Esophagus muscularis mucosa (tissue), 4 donors: ENCODE measurements at regions not wholly inside any gene's neighbourhood (a gene's known extent, or its start where the extent isn't known, plus 50 kb on each side); places are given as distances from the start of the nearest gene placed in this dataset.

ENCODE experiments used
- DNase-seq: peaks from one replicate; pipeline ENCODE4 v3.0.0-alpha.2; 2017; ENCODE audit errors: extremely low spot score
- H3K27ac ChIP-seq, 4 donors: fragments of 200-600 bp; sonication (generic); replicated peaks in 1 of 4; 1 replicate in 3 of 4; 2 replicates in 1 of 4; pipeline ENCODE4 v1.5.1; 2016 to 2019; ENCODE audit warnings: mild to moderate bottlenecking in 1 of 4
- H3K27me3 ChIP-seq, 4 donors: fragments of 200-600 bp; sonication (generic); one replicate each; pipeline versions ENCODE4 v1.5.1 to v1.6.0; 2016 to 2019
- H3K36me3 ChIP-seq, 4 donors: fragments of 200-600 bp; sonication (generic); one replicate each; pipeline ENCODE4 v1.5.1; 2016 to 2019
- H3K4me1 ChIP-seq, 4 donors: fragments of 200-600 bp; sonication (generic); one replicate each; pipeline ENCODE4 v1.5.1; 2016 to 2019
- H3K4me3 ChIP-seq, 4 donors: fragments of 200-600 bp; sonication (generic); 1 replicate in 2 of 4; 2 replicates in 2 of 4; pipeline ENCODE4 v1.5.1; 2016 to 2019; ENCODE audit warnings: mild to moderate bottlenecking in 4 of 4, moderate library complexity in 1 of 4
- H3K9me3 ChIP-seq, 4 donors: fragments of 200-600 bp; sonication (generic); 1 replicate in 3 of 4; 2 replicates in 1 of 4; pipeline ENCODE4 v1.5.1; 2016 to 2019
- CTCF ChIP-seq, 3 experiments: fragments of 200-600 bp in 2 of 3; fragments of 450-650 bp in 1 of 3; sonication (generic) in 2 of 3; IDR thresholded peaks; one replicate each; pipeline ENCODE4 v1.5.1; 2017 to 2019; ENCODE audit warnings: antibody characterized with exemption in 3 of 3, mild to moderate bottlenecking in 2 of 3, moderate library complexity in 1 of 3
- EP300 ChIP-seq: sonication (generic); formaldehyde crosslinking; IDR thresholded peaks from one replicate; pipeline ENCODE4 v1.6.1; 2017; ENCODE audit warnings: antibody characterized with exemption
- POLR2A ChIP-seq: fragments of 450-650 bp; IDR thresholded peaks from one replicate; pipeline ENCODE4 v1.6.1; 2017; ENCODE audit warnings: antibody characterized with exemption, moderate library complexity, mild to moderate bottlenecking, low read depth
- POLR2AphosphoS5 ChIP-seq, 2 donors: sonication (generic); formaldehyde crosslinking; IDR thresholded peaks; one replicate each; pipeline ENCODE4 v1.6.1; 2017; ENCODE audit warnings: antibody characterized with exemption in 2 of 2
- WGBS: methylation state at CpG from one replicate; pipeline ENCODE4 v1.1.5; 2018; 5-methylcytosine and 5-hydroxymethylcytosine counted together
- intact Hi-C: fragments of 100-400 bp; cut with DNase I; formaldehyde crosslinking; loops from one replicate; pipeline ENCODE4 v1.15.1; 2023

GRCh38 chr1:59107916-59108315 lies 189.0 kb upstream of the FGGY start:
- H3K27ac ChIP-seq = no peak overlapping the region
- intact Hi-C loops = no loop called here
- H3K36me3 ChIP-seq = no peaks in the 10 kb centered on the region
- WGBS = 87% methylated on average over 5 of the region's 5 CpGs
- H3K9me3 ChIP-seq = no peaks in the 10 kb centered on the region
- no peak for DNase-seq
- no peaks in the 10 kb centered on the region for H3K27me3 ChIP-seq
- no peak overlapping the region for H3K4me3 ChIP-seq
- no peak for TF ChIP-seq CTCF (IDR thresholded peaks at IDR 0.05)
- no peak for TF ChIP-seq POLR2A
- no peak for TF ChIP-seq EP300
- no peak for TF ChIP-seq POLR2AphosphoS5 (IDR thresholded peaks at IDR 0.05)
- peaks cover 0 to 10% (median 3%) of the 10 kb centered on the region in 4 donors for H3K4me1 ChIP-seq

DNA sequence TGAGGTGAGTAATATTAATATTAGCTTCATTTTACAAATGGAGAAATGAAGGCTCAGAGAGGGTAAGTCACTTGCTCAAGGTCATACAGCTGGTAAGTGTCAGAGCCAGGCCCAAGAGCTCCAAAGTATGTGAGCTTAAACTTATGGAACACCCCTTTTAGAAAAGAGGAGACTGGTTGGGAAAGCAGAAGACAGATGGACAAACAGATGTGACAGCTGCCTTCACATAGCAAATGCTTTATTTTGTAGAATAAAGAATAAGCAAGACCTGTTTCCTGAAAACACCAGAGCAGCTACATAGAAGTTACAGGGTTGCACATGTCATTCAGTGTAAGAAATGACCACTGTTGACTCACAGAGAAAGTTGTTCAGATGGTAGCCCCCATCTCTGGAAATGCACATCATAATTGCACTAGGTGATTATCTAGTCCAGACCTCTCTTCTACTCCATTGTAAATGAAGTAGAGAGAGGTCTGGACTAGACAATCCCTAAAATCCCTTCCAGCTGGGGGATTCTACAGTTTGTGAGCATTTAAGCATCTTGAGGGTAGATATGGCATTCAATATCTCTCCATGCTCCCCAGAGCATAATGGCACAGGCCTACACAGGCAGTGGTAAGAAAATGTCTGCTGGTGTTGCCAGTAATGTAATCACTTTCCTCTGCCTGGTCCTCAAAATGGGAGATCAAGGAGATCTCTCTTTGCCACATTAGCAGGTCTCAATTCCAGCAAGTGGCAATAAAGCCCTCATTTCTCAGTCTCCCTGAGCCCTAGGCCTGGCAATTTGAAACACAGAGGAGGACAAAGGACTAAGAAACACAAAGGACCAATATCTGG lies 188.2 kb upstream of the FGGY start:
- Histone ChIP-seq H3K36me3 (no peaks in the 10 kb centered on the region), H3K9me3 (no peaks in the 10 kb centered on the region), H3K4me1 (peaks cover 0 to 10% (median 3%) of the 10 kb centered on the region in 4 donors), H3K4me3 (no peak overlapping the region), H3K27me3 (no peaks in the 10 kb centered on the region), H3K27ac (no peak overlapping the region)
- DNase-seq = no peak
- intact Hi-C loops = no loop called here
- TF ChIP-seq POLR2A (no peak), POLR2AphosphoS5 (IDR thresholded peaks at IDR 0.05) (no peak), CTCF (IDR thresholded peaks at IDR 0.05) (no peak), EP300 (no peak)

- peaks cover 0 to 10% (median 3%) of the 10 kb centered on the region in 4 donors for H3K4me1 ChIP-seq
- H3K27ac ChIP-seq = no peak overlapping the region
- 100% methylated on average over 1 of the region's 1 CpG for WGBS
- H3K4me3 ChIP-seq = no peak overlapping the region
- no peaks in the 10 kb centered on the region for H3K36me3 ChIP-seq
- DNase-seq = no peak
- TF ChIP-seq EP300 (no peak), CTCF (IDR thresholded peaks at IDR 0.05) (no peak), POLR2AphosphoS5 (IDR thresholded peaks at IDR 0.05) (no peak), POLR2A (no peak)
- H3K9me3 ChIP-seq = no peaks in the 10 kb centered on the region
- intact Hi-C loops = no loop called here
- no peaks in the 10 kb centered on the region for H3K27me3 ChIP-seq
Observed at GRCh38 chr1:59110271-59110670, 186.6 kb upstream of the FGGY start.

GRCh38 chr1:59113876-59114457 lies 182.9 kb upstream of the FGGY start:
- H3K36me3 ChIP-seq = no peaks in the 10 kb centered on the region
- no peaks in the 10 kb centered on the region for H3K27me3 ChIP-seq
- WGBS = 80% methylated on average over 1 of the region's 1 CpG
- intact Hi-C loops = no loop called here
- no peak overlapping the region for H3K4me3 ChIP-seq
- H3K4me1 ChIP-seq = no peaks in the 10 kb centered on the region
- H3K9me3 ChIP-seq = no peaks in the 10 kb centered on the region
- TF ChIP-seq CTCF (IDR thresholded peaks at IDR 0.05) (no peak), POLR2AphosphoS5 (IDR thresholded peaks at IDR 0.05) (no peak), POLR2A (no peak), EP300 (no peak)
- DNase-seq = peak; percentile 70
- no peak overlapping the region for H3K27ac ChIP-seq
